GM18907 (cell line): ENCODE measurements at regions not wholly inside any gene's neighbourhood (a gene's known extent, or its start where the extent isn't known, plus 50 kb on each side); places are given as distances from the start of the nearest gene placed in this dataset.
"Not testable (repeated sequence)": the region's sequence is repeated elsewhere in the genome, so short reads cannot be mapped to it uniquely, and the experiment has no call there.

ENCODE experiments used
- ATAC-seq: cut with Tn5 transposase; IDR thresholded peaks from one replicate; pipeline ENCODE4 v1.9.1; 2021; ENCODE audit warnings: mild to moderate bottlenecking, moderate library complexity; ENCODE audit not compliant: unreplicated experiment

DNA sequence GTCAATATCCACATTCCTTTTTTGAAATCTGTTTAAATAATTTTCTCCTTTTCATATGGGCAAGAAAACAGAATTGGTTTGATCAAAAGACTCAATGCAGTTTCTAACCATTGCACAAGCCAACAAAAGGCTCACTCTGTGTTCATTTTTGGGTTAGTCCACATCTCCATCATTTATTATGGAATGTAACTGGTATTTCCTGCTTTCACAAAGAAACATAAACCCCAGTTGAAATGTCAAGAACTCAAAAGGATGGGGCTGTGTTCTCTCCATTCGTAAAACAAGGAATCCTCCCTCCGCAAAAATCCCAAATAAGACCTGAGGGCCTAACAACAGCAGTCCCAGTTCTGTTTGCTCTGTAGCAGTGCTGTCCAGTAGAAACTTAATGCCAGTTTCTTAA, 420.9 kb downstream of the GJA1 start:
- no peak for ATAC-seq

DNA sequence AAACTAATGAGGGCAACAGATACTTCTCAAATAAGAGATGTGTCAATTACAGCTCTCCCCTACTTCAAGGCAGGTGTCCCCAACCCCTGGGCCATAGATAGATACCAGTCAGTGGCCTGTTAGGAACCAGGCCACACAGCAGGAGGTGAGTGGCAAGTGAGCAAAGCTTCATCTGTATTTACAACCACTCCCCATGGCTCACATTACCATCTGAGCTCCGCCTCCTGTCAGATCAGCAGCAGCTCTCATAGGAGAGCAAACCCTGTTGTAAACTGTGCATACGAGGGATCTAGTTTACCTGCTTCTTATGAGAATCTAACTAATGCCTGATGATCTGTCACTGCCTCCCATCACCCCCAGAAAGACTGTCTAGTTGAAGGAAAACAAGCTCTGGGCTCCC, 422.1 kb downstream of the GJA1 start:
- ATAC-seq, result no peak

DNA sequence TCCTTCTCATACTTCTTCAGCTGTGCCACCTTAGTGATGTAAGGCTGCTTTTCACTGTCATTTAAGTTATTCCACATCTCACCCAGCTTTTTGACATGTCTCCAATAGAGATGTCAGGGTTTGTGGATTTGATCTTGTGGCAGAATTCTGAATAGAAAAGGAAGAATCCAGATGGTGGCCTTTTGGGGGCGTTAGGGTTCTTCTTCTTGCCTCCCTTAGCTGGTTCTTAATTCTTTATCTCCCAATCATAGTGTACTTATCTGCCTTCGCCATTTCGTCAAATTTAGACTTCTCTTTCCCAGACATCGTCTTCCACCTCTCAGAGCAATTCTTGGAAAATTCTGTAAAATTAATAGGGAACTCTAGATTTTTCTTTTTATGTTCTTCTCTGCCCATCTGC, 422.9 kb downstream of the GJA1 start:
- ATAC-seq, result no peak

DNA sequence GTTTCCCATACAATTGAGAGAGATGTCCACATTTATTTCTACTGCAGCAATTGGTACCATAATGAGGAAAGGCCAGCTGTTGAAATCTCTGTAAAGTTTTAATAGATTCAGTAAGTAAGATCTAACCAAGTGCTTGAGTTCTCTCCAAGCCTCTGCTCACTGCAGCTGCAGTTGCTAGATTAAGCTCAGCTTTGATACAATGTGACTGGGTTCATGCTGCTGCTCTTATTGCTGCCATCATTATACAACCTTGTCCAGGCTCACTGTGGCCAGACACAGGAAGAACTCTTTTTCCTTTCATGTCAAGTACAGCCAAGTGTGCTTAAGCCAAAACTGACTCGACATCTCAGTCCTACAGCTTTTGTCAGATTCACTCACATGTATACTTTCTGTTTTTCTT, 423.5 kb downstream of the GJA1 start:
- no peak for ATAC-seq

DNA sequence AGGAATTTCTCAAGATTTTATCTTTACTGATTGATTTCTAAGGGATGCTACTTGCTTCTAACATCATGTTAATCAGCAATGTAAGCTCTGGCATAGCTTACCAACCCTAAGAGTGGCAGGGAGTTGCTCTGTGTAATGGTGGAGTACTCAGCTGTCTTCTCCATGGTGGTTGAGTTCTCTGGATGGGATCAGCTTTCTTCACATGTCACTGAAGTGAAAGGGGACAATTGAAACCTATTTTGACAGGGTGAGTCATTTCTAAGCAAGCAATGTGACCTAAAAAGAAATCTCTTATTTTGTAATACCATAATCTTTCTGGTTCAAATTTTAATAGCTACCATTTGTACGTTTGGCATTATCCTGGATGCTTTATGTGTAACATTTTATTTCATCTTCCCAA, 430.4 kb downstream of the GJA1 start:
- ATAC-seq, result no peak

DNA sequence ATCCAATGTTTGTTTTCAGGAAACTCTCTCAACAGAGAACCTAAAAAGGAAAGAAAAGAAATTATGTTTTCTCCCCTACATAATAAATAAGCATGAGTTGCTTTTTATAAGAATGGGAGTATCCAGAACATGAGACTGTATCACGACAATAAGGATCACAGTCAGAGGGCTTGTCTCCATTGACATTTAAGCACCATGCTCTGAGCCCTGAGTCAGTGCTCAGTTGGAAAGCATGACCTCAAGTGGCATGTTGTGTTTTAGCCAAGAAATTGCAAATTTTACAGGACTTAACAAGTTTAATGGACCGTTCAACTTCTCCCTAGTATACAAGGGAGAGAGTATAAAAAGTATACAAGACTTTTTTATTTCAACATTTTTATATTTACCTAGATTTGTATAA, 431.6 kb downstream of the GJA1 start:
- no peak for ATAC-seq

DNA sequence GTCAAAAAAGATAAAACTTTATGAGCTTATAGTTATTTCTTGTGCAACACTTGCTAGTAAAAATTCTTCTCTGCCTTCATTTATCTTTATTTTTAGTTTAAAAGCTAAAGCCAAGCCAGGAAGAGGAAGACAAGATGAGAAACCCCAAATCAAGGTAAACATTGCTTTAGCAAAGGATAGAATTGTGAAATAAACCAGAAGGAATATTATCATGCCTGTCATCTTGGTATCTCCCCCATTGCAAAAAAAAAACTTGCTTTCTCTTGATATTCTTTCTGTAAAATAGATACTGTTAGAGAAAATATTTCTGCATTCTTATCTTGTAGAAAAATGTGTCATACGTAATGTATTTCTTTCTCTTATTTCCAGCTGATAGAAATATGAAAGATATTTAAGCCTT, 432.8 kb downstream of the GJA1 start:
- ATAC-seq, result no peak

DNA sequence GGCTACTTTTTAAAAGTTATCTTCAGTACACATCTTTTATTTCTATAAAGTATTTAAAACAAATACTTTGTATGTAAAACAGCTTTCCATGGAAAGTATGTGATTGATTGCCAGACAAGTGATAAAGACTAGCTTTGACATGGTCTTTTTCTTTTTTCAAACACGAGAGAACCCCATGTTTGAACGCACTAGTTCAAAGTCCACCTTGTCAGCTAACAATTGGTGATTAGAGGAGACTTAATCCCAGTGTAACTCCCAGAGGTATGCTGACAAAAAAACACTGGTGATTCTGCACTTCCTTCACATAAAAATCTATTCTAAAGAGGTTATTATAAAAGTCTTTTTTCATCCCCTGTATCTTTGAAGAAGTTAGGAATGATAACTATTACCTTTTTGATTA, 438.1 kb downstream of the GJA1 start:
- no peak for ATAC-seq

DNA sequence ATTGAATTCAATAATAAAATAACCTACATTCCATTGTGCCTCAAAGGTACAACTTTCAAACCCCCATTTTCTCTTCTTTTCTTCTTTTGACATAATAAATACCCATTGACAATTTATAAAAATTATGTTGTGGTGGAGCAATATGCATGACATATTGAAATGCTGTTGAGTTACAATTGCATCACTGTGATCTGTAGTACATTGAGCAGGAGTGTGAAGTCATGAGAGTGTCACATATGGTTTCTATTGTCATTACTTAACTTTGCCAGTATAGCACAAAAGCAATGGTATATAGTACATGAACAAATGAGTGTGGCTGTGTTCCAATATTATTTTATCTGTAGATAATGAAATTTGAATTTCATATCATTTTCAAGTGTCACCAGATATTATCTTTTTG, 441.3 kb downstream of the GJA1 start:
- ATAC-seq, result no peak

DNA sequence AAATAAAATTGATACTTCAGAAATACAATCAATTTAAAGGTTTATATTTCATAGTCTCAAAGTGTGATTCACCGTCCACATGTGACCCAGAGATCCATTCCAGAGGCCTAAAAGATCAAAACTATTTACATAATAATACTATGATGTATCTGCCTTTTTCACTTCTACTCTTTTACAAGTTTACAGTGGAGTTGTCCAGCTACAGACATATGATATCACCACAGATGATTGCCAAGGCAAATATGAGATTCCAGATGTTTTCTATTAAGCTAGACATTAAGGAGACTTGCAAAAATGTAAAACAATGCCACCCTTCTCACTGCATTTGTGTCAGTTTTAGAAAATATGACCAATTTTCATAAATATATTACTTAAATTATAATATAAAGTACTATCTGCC, 443.7 kb downstream of the GJA1 start:
- no peak for ATAC-seq

DNA sequence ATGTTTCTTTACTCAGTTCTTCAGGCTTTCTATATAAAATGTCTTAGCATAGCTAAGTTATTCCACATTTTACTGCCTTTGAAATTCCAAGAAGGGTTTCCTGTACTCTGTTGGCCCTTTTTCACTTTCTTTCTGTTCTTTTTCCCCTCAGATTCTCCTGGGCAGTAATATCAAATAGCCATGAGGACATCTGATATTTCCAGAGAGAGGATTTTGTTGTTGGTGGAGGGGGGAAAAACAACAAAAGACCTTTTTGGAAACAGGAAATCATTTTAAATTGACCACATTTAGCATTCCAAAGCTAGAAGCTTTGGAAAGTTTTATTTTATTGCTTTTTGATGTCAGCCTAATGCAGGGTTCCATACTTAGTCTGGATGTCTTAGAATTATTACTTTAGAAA, 445.4 kb downstream of the GJA1 start:
- no peak for ATAC-seq

DNA sequence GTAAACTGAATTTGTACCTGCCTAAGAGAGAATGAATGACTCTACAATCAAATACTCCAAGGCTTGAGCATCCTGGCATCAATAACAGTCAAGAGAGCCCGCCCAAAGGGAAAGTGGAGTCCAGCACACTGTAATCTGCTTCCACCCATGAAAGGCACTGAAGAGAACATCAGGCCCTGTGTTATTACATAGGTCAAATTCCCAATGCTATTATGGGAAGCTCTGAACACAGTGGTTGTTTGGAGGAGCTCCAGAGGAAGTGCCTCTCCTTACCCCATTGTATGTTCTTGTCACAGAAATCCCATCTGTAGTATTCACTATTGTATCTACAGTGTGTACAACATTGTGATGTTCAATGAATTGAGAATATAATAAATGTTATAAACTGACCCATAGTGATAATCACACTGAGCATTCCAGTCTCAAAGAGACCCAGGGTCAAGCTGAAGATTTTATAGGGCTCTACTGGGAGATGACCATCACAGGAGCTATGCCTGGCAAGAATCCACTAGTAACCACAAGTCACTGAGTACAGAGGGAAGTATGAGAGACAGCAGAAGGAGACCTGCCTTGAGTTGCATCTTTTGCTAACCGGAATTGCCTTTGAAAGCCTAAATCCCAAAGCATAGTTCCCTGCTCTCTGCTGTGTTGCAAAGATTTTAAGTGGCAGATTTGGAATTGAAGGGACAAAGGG, 446.7 kb downstream of the GJA1 start:
- ATAC-seq, result no peak

DNA sequence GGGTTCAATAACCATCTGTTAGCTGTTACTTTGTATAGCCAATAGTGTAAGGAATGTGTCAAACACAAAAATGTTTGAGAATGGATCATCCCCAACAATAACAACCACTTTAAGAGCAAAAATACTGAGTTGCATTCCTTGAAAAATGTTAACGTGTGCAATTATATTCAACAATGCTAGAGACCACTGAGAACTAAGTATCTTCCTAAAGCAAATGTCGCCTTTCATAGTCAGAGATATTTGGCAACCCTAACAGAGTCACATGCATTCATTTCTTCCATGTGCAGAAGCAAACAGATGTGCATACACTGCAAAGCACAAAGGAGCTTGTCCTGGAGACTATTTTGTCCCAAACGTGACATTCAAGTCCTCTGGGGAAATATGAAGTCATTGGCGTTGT, 448.6 kb downstream of the GJA1 start:
- no peak for ATAC-seq

DNA sequence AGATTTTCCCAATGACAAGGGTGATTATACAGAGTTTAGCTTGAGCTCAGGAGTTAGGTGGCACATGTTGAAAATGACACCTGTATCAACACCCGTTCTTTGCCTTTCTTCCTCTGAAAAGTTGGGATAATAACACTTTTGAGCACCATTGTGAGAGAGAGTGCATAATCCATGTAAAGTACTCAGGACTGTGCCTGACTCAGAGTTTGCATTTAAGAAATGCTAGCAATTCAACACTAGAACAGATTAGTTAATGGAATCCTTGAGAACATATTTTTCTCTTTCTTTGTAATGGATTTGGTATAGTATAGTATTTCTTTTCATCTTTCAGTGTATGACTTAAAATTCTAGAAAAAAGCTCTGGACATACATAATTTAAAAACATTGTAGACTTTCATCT, 449.2 kb downstream of the GJA1 start:
- ATAC-seq, result no peak

DNA sequence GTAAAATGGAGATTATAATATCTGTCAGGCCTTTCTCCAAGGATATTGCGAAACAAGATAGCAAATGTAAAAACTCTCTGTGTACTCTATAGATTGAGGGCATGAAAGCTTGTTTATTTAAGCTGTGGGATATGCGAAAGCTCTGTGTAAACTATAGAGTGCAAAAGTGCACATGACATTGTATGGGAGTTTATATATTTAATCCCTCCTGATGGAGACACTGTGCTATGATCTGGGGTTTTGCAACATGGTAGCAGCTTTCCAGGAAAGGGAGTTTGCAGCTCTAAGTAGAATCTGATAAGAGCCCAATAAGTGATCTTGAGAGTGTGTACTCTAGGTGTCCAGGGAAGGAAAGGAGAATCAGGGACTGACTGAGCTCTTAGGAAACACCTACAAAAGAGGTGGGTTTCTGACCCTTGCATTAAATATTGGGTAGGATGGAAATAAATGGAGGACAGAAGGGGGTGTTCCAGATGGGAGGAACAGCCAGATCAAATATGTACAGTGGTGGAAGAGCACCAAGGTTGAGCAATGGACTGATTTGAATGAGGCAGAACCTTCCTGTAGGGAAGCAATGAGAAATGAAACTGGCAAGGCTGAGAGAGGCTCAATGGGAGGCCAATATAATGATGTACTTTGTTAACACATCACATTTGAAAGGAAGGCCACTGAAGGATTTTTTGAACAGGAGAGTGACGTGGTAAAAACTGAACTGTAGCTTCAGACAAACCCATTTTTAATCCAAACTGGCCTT, 450.1 kb downstream of the GJA1 start:
- ATAC-seq, result no peak

DNA sequence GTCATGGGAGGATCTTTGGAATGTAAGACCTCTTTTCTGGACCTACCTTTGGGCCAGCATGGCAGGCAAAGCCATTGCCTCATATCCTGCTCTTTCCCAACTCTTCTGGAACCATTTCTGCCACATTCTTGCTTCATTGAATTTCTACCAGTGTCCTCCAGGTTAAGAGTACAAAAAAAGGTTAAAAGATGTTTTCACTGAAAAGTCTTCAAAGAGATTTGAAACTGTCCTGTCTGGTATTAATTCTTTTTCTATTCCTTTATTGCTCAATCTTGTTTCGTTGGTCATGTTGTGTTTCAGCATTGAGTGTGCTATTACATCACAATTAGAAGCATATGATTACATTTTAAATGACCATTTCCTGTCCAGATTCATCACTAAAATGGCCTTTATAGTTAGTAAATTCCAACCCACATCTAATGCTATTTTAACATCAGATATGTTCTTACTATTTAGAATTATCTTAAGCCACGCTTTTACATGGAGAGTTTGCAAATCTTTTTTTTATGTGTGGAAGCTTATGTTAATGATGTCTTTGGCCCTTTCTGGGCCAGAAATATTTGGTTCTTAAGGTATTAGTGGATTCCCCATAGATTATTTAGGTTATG, 450.9 kb downstream of the GJA1 start:
- no peak for ATAC-seq

DNA sequence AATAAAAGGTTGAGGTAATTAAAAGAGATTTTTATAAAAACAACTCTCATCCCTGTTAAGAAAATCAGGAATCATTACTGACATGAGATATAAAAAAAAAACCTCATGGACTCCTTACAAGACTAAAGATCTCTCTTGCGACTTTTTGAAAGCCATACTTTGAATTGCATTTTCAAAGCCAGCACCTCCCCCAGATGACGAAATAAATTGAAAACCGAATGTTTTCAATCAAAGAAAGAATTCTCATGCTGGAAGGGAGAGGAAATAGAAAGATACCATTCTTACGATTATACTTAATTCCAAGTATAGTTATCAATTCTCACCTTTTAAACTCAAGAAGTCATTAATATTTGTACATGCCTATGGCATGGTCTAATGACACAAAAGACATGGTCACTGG, 452.3 kb downstream of the GJA1 start:
- no peak for ATAC-seq

DNA sequence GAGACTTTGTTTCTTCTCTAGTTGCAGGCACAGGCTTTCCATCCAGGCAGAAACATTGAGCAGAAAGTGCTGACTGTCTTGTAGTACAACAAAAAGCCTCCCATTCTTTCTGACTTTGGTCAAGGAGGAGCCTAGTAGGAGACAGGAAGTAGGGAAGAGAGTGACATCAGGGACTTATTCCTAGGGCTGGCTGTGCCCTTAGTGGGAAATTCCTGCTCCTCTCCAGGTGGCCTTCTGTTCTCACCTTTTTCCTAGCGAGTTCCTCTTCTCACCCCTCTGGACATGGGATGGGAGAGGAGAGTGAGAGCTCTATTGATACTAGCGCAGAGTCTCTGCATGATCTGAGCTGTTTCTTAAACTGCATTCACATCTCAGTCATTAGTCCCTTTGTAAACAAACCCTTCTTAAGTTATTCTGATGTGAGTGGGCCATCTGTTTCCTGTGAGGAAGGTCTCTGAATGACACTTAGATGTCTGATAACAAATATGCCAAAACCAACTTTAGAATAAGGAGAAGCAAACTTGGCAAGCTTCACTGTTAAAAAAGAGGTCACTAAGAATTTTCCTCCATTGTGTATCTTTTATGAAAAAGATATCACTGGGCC, 455.0 kb downstream of the GJA1 start:
- ATAC-seq, result no peak

DNA sequence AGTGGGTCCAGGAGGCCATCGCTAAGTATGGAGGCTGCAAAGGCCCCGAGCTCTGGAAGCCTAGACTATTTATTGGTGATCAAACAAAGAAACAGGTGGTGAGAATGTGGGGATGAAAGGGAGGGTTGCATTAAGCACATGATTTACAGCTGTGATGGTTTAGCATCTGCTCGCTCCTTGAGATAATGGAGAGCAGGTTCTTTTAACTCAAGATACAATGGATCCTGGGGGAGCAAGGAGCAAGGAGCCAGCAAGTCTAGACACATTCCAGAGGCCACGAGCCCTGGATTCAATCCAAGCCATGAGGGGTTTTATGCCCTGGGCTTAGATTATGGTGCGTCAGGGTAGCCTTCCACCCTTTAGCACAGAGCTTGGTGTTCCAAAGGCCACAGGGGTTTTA, 460.3 kb downstream of the GJA1 start:
- not testable (repeated sequence) for ATAC-seq

DNA sequence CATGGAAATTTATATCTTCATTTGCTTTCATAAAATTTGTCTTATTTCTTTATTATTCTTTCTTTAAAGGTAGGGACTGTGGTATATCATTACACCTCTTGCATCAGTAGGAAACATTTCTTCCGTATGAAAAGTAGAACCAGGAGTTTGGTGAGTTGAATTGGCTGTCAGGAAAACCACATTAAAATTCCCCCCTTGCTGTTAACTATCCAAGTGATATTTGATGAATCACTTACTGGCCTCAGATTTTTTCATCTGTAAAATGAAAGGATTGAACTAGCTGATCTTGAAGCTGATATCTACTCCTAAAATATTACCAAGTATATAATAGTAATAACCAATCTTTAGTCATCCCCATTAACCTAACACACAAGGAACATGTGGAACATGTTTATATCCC, 460.9 kb downstream of the GJA1 start:
- ATAC-seq, result no peak

DNA sequence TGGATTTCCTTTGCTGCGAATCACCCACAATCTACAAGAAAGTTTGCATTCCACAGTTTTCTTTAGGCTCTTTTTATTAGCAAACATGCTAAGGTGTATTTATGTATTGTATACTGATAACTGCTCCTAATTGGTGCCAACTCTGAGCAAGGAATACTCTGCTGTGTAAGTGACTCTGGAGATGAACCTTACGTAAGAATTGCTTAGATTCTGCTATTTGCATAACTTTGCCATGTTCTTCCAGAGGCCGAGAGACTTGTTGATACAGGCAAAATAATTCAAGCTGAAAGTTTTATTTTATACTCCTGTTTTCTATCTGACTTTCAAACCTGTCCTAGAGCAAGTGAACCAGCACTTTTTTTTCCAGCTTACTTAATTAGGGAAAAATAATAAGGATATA, 461.3 kb downstream of the GJA1 start:
- ATAC-seq, result no peak

DNA sequence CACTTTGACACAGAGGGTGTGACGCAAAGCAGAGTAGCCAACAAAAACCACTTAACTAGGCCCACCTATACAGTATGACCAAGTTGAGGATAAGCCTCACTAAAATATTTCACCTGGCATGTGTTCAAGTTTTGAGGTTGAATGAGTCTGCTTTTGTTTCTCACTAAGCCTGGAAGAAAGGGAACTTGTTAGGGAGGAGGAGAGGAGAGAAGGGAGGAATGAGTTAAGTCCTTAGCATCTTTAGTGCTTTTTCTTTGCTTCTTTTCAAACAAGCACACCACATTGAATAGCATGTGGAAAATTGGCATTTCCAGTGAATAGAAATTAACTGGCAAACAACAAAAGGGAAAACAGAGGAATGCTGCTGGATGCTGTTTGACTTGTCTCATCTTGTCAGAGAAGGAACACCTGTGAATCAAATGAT, 461.9 kb downstream of the GJA1 start:
- no peak for ATAC-seq
